CD4-positive, alpha-beta T cell treated with Interleukin-15 for 4 hours (primary cell): ENCODE measurements at regions not wholly inside any gene's neighbourhood (a gene's known extent, or its start where the extent isn't known, plus 50 kb on each side); places are given as distances from the start of the nearest gene placed in this dataset.
"Not testable (repeated sequence)": the region's sequence is repeated elsewhere in the genome, so short reads cannot be mapped to it uniquely, and the experiment has no call there.

Experiments
- DNase-seq: peaks from one replicate; pipeline ENCODE4 v3.0.0-alpha.2; 2020; ENCODE audit warnings: low spot score

GRCh38 chr16:56013962-56014552 is 138.9 kb upstream of the CES5A start:
- DNase-seq, result no peak

GRCh38 chr16:56012482-56012811 is 137.3 kb upstream of the CES5A start:
- DNase-seq, result no peak

- no peak for DNase-seq
These were observed 136.8 kb upstream of the CES5A start for GRCh38 chr16:56011808-56012481.

- DNase-seq, result no peak
These were observed 130.8 kb upstream of the CES5A start for GRCh38 chr16:56005958-56006357.

- no peak for DNase-seq
These were observed 124.5 kb upstream of the CES5A start for GRCh38 chr16:55999683-56000082.

GRCh38 chr16:55993088-55993487 is 117.9 kb upstream of the CES5A start:
- DNase-seq, result no peak

GRCh38 chr16:55992551-55992950 is 117.4 kb upstream of the CES5A start:
- DNase-seq, result no peak

GRCh38 chr16:55991843-55992242 is 116.7 kb upstream of the CES5A start:
- DNase-seq, result no peak

- no peak for DNase-seq
These were observed 114.4 kb upstream of the CES5A start for GRCh38 chr16:55989569-55989907.

GRCh38 chr16:55988850-55989568 is 113.8 kb upstream of the CES5A start:
- DNase-seq, result not testable (repeated sequence)

GRCh38 chr16:55988013-55988412 is 112.8 kb upstream of the CES5A start:
- no peak for DNase-seq

GRCh38 chr16:55982597-55982996 is 107.4 kb upstream of the CES5A start:
- DNase-seq, result no peak

GRCh38 chr16:55981557-55981956 is 106.4 kb upstream of the CES5A start:
- DNase-seq, result no peak

- DNase-seq, result no peak
These were observed 101.6 kb upstream of the CES5A start for GRCh38 chr16:55976815-55977214.

GRCh38 chr16:55971447-55971846 is 96.3 kb upstream of the CES5A start:
- DNase-seq, result no peak

GRCh38 chr16:55968221-55968620 is 93.0 kb upstream of the CES5A start:
- DNase-seq, result no peak

GRCh38 chr16:55964923-55965475 is 89.8 kb upstream of the CES5A start:
- DNase-seq, result no peak

GRCh38 chr16:55955845-55956244 is 80.7 kb upstream of the CES5A start:
- DNase-seq, result no peak

GRCh38 chr16:55955424-55955823 is 80.3 kb upstream of the CES5A start:
- no peak for DNase-seq

GRCh38 chr16:55954906-55955305 is 79.7 kb upstream of the CES5A start:
- no peak for DNase-seq

- no peak for DNase-seq
These were observed 74.3 kb upstream of the CES5A start for GRCh38 chr16:55949518-55949917.

- DNase-seq, result no peak
These were observed 73.1 kb upstream of the CES5A start for GRCh38 chr16:55948230-55948629.

GRCh38 chr16:55947366-55947765 is 72.2 kb upstream of the CES5A start:
- DNase-seq, result no peak
